ENCODE measurements at regions not wholly inside any gene's neighbourhood (a gene's known extent, or its start where the extent isn't known, plus 50 kb on each side); places are given as distances from the start of the nearest gene placed in this dataset.

DNA sequence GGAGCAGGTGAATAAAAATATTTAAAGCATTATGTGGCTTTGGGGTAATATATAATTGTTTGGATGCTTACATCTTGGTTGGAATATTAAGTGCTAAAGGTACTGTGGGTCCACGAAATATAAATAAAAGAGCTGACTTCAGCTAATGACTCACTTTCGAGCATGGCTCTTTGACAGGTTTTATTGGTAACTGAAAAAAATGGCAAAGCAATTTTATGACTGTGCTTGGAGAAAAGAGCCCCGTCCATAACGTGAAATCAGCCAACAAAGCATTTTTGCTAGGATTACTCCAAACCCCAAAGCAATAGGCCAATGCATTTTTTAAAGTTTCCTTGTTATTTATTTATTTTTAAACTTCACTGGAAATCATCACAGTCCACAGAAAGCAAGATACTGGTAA is 397.2 kb upstream of the CDH19 start:
- no peak overlapping the region for H3K9ac ChIP-seq (ENCODE audit: low read depth in 1 of 2, low read length in 2 of 2)
- DNase-seq (ENCODE audit: low spot score) = no peak
- 58% methylated on average over 4 of the region's 4 CpGs for WGBS
- H3K9me3 ChIP-seq (ENCODE audit: control insufficient read depth in 4 of 4, low read length in 3 of 4) = no peaks in the 10 kb centered on the region
- no peaks in the 10 kb centered on the region for H3K36me3 ChIP-seq (ENCODE audit: control insufficient read depth in 4 of 4, insufficient read depth in 3 of 4, low read depth in 1 of 4, low read length in 3 of 4)
- H3K4me1 ChIP-seq (ENCODE audit: control insufficient read depth in 4 of 4, insufficient read depth in 4 of 4, low read length in 3 of 4) = no peaks in the 10 kb centered on the region
- no peaks in the 10 kb centered on the region for H3K27me3 ChIP-seq (ENCODE audit: control insufficient read depth in 4 of 4, insufficient read depth in 4 of 4, low read length in 3 of 4)
- H3K4me3 ChIP-seq (ENCODE audit: low read depth in 1 of 3, low read length in 3 of 3) = no peak overlapping the region
- no peak overlapping the region for H3K27ac ChIP-seq (ENCODE audit: low read depth in 1 of 2, low read length in 2 of 2)
- TF ChIP-seq, protein P1, sequence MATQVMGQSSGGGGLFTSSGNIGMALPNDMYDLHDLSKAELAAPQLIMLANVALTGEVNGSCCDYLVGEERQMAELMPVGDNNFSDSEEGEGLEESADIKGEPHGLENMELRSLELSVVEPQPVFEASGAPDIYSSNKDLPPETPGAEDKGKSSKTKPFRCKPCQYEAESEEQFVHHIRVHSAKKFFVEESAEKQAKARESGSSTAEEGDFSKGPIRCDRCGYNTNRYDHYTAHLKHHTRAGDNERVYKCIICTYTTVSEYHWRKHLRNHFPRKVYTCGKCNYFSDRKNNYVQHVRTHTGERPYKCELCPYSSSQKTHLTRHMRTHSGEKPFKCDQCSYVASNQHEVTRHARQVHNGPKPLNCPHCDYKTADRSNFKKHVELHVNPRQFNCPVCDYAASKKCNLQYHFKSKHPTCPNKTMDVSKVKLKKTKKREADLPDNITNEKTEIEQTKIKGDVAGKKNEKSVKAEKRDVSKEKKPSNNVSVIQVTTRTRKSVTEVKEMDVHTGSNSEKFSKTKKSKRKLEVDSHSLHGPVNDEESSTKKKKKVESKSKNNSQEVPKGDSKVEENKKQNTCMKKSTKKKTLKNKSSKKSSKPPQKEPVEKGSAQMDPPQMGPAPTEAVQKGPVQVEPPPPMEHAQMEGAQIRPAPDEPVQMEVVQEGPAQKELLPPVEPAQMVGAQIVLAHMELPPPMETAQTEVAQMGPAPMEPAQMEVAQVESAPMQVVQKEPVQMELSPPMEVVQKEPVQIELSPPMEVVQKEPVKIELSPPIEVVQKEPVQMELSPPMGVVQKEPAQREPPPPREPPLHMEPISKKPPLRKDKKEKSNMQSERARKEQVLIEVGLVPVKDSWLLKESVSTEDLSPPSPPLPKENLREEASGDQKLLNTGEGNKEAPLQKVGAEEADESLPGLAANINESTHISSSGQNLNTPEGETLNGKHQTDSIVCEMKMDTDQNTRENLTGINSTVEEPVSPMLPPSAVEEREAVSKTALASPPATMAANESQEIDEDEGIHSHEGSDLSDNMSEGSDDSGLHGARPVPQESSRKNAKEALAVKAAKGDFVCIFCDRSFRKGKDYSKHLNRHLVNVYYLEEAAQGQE (IDR thresholded peaks at IDR 0.05) = no peak
- TF ChIP-seq NR2F2 (IDR thresholded peaks at IDR 0.05) (no peak), TAF1 (conservative IDR thresholded peaks at IDR 0.05) (no peak), RAD21 (IDR thresholded peaks at IDR 0.05) (no peak), SP1 (IDR thresholded peaks at IDR 0.05) (no peak), EGR1 (IDR thresholded peaks at IDR 0.05; ENCODE audit: low read depth in 2 of 2) (no peak), YY1 (IDR thresholded peaks at IDR 0.05) (no peak), FOXA1 (IDR thresholded peaks at IDR 0.05) (no peak), FOXA2 (IDR thresholded peaks at IDR 0.05) (no peak), JUND (IDR thresholded peaks at IDR 0.05) (no peak)
- TF ChIP-seq, protein P2, sequence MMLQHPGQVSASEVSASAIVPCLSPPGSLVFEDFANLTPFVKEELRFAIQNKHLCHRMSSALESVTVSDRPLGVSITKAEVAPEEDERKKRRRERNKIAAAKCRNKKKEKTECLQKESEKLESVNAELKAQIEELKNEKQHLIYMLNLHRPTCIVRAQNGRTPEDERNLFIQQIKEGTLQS (IDR thresholded peaks at IDR 0.05) = no peak
- TF ChIP-seq, protein P3, sequence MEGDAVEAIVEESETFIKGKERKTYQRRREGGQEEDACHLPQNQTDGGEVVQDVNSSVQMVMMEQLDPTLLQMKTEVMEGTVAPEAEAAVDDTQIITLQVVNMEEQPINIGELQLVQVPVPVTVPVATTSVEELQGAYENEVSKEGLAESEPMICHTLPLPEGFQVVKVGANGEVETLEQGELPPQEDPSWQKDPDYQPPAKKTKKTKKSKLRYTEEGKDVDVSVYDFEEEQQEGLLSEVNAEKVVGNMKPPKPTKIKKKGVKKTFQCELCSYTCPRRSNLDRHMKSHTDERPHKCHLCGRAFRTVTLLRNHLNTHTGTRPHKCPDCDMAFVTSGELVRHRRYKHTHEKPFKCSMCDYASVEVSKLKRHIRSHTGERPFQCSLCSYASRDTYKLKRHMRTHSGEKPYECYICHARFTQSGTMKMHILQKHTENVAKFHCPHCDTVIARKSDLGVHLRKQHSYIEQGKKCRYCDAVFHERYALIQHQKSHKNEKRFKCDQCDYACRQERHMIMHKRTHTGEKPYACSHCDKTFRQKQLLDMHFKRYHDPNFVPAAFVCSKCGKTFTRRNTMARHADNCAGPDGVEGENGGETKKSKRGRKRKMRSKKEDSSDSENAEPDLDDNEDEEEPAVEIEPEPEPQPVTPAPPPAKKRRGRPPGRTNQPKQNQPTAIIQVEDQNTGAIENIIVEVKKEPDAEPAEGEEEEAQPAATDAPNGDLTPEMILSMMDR (IDR thresholded peaks at IDR 0.05; ENCODE audit: low read depth, low read length, missing input control) = no peak

DNA sequence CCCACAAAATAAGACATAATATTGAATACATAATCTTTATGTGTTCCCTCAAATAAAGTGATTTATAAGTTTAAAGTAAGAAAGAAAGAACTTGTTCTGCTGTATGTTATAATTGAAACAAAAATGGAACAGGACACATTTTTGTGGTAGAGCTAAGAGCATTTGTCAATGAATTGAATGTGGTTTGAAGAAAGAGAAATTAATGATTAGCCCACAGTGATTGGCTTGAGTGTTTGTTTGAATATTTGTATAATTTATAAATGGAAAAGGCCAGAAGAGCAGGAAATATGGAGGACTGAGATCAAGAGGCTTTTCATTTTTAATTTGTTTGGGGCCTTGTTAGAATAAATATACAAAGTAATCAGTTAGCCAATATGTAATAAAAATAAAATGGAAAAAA is 395.1 kb upstream of the CDH19 start:
- H3K9me3 ChIP-seq (ENCODE audit: control insufficient read depth in 4 of 4, low read length in 3 of 4) = no peaks in the 10 kb centered on the region
- H3K36me3 ChIP-seq (ENCODE audit: control insufficient read depth in 4 of 4, insufficient read depth in 3 of 4, low read depth in 1 of 4, low read length in 3 of 4) = no peaks in the 10 kb centered on the region
- no peaks in the 10 kb centered on the region for H3K4me1 ChIP-seq (ENCODE audit: control insufficient read depth in 4 of 4, insufficient read depth in 4 of 4, low read length in 3 of 4)
- H3K27me3 ChIP-seq (ENCODE audit: control insufficient read depth in 4 of 4, insufficient read depth in 4 of 4, low read length in 3 of 4) = no peaks in the 10 kb centered on the region
- H3K27ac ChIP-seq (ENCODE audit: low read depth in 1 of 2, low read length in 2 of 2) = no peak overlapping the region
- DNase-seq (ENCODE audit: low spot score) = no peak
- no peak overlapping the region for H3K9ac ChIP-seq (ENCODE audit: low read depth in 1 of 2, low read length in 2 of 2)
- H3K4me3 ChIP-seq (ENCODE audit: low read depth in 1 of 3, low read length in 3 of 3) = no peak overlapping the region
- TF ChIP-seq TAF1 (conservative IDR thresholded peaks at IDR 0.05) (no peak), SP1 (IDR thresholded peaks at IDR 0.05) (no peak), NR2F2 (IDR thresholded peaks at IDR 0.05) (no peak)
- TF ChIP-seq, protein P2 (IDR thresholded peaks at IDR 0.05) = no peak
- TF ChIP-seq, protein P4, sequence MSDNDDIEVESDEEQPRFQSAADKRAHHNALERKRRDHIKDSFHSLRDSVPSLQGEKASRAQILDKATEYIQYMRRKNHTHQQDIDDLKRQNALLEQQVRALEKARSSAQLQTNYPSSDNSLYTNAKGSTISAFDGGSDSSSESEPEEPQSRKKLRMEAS (IDR thresholded peaks at IDR 0.05) = no peak

DNA sequence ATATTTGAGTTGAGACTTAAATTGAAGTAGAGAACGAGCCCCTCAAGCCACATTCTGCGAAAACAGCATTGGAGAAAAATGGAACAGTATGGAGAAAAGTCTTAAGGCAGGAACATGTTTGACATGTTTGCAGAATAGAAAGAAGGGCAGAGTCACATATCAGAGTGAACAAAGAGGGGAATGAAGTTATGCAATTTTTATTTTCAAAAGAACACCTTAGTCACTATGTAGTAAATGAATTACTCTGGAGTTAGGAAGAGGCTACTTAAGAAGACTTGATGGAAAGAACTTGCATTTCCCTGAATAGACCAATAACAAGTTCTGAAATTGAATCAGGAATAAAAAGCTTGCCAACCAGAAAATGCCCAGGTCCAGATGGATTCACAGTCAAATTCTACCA is 391.4 kb upstream of the CDH19 start:
- H3K27ac ChIP-seq (ENCODE audit: low read depth in 1 of 2, low read length in 2 of 2) = no peak overlapping the region
- 82% methylated on average over 2 of the region's 2 CpGs for WGBS
- H3K4me3 ChIP-seq (ENCODE audit: low read depth in 1 of 3, low read length in 3 of 3) = no peak overlapping the region
- TF ChIP-seq SP1 (IDR thresholded peaks at IDR 0.05) (no peak), JUND (IDR thresholded peaks at IDR 0.05) (no peak), GABPA (IDR thresholded peaks at IDR 0.05 in 1 of 2, conservative IDR thresholded peaks at IDR 0.05 in 1 of 2) (no peak), YY1 (IDR thresholded peaks at IDR 0.05) (no peak), EGR1 (IDR thresholded peaks at IDR 0.05; ENCODE audit: low read depth in 2 of 2) (no peak), RXRA (IDR thresholded peaks at IDR 0.05) (no peak), TAF1 (conservative IDR thresholded peaks at IDR 0.05) (no peak), NR2F2 (IDR thresholded peaks at IDR 0.05) (no peak), FOXA1 (IDR thresholded peaks at IDR 0.05) (no peak)
- TF ChIP-seq, protein P3 (IDR thresholded peaks at IDR 0.05; ENCODE audit: low read depth, low read length, missing input control) = no peak
- TF ChIP-seq, protein P4 (IDR thresholded peaks at IDR 0.05) = no peak
- TF ChIP-seq, protein P5, sequence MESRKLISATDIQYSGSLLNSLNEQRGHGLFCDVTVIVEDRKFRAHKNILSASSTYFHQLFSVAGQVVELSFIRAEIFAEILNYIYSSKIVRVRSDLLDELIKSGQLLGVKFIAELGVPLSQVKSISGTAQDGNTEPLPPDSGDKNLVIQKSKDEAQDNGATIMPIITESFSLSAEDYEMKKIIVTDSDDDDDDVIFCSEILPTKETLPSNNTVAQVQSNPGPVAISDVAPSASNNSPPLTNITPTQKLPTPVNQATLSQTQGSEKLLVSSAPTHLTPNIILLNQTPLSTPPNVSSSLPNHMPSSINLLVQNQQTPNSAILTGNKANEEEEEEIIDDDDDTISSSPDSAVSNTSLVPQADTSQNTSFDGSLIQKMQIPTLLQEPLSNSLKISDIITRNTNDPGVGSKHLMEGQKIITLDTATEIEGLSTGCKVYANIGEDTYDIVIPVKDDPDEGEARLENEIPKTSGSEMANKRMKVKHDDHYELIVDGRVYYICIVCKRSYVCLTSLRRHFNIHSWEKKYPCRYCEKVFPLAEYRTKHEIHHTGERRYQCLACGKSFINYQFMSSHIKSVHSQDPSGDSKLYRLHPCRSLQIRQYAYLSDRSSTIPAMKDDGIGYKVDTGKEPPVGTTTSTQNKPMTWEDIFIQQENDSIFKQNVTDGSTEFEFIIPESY (IDR thresholded peaks at IDR 0.05) = no peak

More for the DNA sequence above, 391.4 kb upstream of the CDH19 start:
- H3K36me3 ChIP-seq (ENCODE audit: control insufficient read depth in 4 of 4, insufficient read depth in 3 of 4, low read depth in 1 of 4, low read length in 3 of 4) = no peaks in the 10 kb centered on the region
- no peaks in the 10 kb centered on the region for H3K9me3 ChIP-seq (ENCODE audit: control insufficient read depth in 4 of 4, low read length in 3 of 4)
- H3K9ac ChIP-seq (ENCODE audit: low read depth in 1 of 2, low read length in 2 of 2) = no peak overlapping the region
- H3K4me1 ChIP-seq (ENCODE audit: control insufficient read depth in 4 of 4, insufficient read depth in 4 of 4, low read length in 3 of 4) = no peaks in the 10 kb centered on the region
- DNase-seq (ENCODE audit: low spot score) = no peak
- H3K27me3 ChIP-seq (ENCODE audit: control insufficient read depth in 4 of 4, insufficient read depth in 4 of 4, low read length in 3 of 4) = no peaks in the 10 kb centered on the region

Data from liver (tissue), 8 donors.